ENCODE measurements at regions not wholly inside any gene's neighbourhood (a gene's known extent, or its start where the extent isn't known, plus 50 kb on each side); places are given as distances from the start of the nearest gene placed in this dataset.

DNA sequence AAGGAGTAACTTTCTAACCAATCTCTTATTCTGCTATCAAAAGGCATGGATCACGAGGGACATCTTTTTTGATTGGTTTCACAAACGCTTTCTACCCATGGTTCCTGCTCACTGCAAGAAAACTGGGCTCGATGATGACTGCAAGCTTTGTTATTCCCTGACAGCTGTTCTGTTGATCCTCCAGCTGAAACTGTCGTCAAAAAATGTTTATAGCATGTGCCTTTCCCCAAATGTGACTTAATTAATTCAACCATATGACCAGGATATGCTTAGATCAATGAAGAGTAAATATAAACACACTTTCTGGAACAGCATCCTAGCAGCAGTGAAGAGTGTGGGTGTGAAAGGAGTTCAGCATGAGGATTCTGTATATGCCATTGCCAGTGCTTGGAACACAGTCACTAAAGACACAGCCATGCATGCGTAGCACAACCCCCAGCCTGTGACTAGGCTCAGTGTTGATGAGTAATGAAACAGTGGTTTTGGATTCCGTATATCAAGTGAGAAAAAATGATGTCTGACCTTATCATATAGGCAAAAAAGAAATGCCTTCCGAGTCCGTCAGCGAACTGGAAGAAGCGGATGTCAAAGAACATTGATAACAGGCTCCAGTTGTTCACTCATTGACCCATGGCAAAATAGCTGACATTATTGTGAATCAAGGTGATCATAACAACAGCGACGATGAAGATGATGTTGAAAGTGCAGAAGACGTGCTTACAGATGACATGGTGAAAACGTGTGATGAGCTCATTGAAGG, 347.4 kb downstream of the FGF9 start:
- H3K27ac ChIP-seq, result no peak overlapping the region
- H3K9me3 ChIP-seq, result no peaks in the 10 kb centered on the region
- H3K36me3 ChIP-seq, result no peaks in the 10 kb centered on the region
- no peaks in the 10 kb centered on the region for H3K27me3 ChIP-seq
- TF ChIP-seq, protein P1, sequence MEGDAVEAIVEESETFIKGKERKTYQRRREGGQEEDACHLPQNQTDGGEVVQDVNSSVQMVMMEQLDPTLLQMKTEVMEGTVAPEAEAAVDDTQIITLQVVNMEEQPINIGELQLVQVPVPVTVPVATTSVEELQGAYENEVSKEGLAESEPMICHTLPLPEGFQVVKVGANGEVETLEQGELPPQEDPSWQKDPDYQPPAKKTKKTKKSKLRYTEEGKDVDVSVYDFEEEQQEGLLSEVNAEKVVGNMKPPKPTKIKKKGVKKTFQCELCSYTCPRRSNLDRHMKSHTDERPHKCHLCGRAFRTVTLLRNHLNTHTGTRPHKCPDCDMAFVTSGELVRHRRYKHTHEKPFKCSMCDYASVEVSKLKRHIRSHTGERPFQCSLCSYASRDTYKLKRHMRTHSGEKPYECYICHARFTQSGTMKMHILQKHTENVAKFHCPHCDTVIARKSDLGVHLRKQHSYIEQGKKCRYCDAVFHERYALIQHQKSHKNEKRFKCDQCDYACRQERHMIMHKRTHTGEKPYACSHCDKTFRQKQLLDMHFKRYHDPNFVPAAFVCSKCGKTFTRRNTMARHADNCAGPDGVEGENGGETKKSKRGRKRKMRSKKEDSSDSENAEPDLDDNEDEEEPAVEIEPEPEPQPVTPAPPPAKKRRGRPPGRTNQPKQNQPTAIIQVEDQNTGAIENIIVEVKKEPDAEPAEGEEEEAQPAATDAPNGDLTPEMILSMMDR (IDR thresholded peaks at IDR 0.05), result no peak
- H3K4me1 ChIP-seq (ENCODE audit: control insufficient read depth in 1 of 2, insufficient read depth in 1 of 2, low read depth in 1 of 2, low read length in 1 of 2), result peaks cover 0 to 3% of the 10 kb centered on the region in 2 experiments
- no peak overlapping the region for H3K4me3 ChIP-seq (ENCODE audit: low read depth in 1 of 2, low read length in 1 of 2)

DNA sequence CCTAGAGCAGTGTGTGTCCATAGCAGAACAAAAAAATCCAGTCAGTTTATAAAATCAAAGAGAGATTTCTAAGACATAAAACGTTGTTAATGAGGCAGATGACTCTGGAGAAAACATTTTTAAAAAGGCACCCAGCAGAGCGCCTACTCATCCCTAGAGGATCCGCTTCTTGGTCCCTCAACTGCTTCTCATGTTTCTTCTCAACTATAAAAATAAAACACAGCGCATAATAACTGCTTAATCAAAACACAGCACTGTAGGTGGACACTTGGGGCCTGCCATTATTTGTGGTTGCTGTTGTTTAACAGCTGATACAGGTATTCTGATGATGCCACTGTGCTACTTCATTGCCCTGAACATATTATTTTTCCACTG, 347.9 kb downstream of the FGF9 start:
- H3K27ac ChIP-seq, result no peak overlapping the region
- peaks cover 0 to 3% of the 10 kb centered on the region in 2 experiments for H3K4me1 ChIP-seq (ENCODE audit: control insufficient read depth in 1 of 2, insufficient read depth in 1 of 2, low read depth in 1 of 2, low read length in 1 of 2)
- no peaks in the 10 kb centered on the region for H3K9me3 ChIP-seq
- TF ChIP-seq, protein P1 (IDR thresholded peaks at IDR 0.05), result no peak
- no peaks in the 10 kb centered on the region for H3K27me3 ChIP-seq
- H3K36me3 ChIP-seq, result no peaks in the 10 kb centered on the region
- no peak overlapping the region for H3K4me3 ChIP-seq (ENCODE audit: low read depth in 1 of 2, low read length in 1 of 2)

DNA sequence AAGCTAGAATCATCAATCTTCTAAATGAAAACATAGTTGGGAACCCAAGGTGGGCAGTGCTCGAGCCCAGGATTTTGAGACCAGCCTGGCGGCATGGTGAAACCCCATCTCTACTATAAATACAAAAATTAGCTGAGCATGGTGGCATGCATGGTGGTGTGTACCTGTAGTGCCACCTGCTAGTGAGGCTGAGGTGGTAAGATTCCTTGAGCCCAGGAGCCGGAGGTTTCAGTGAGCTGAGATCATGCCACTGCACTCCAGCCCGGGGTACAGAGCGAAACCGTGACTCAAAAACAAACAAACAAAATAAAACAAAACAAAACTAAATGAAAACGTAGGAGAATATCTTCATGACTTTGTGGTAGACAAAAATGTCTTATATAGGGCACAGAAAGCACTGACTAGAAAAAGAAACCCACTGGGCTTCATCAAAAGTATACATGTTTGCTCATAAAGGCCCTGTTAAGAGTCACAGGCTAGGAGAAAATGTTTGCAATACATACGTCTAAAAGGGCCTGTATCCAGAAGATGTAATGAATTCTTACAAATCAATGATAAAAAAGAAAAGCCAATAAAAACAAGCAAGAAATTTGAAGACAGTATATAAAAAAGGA, 353.6 kb downstream of the FGF9 start:
- H3K27ac ChIP-seq, result no peak overlapping the region
- H3K27me3 ChIP-seq, result no peaks in the 10 kb centered on the region
- H3K36me3 ChIP-seq, result no peaks in the 10 kb centered on the region
- H3K4me1 ChIP-seq (ENCODE audit: control insufficient read depth in 1 of 2, insufficient read depth in 1 of 2, low read depth in 1 of 2, low read length in 1 of 2), result no peaks in the 10 kb centered on the region
- no peak overlapping the region for H3K4me3 ChIP-seq (ENCODE audit: low read depth in 1 of 2, low read length in 1 of 2)
- TF ChIP-seq, protein P1 (IDR thresholded peaks at IDR 0.05), result no peak
- no peaks in the 10 kb centered on the region for H3K9me3 ChIP-seq

DNA sequence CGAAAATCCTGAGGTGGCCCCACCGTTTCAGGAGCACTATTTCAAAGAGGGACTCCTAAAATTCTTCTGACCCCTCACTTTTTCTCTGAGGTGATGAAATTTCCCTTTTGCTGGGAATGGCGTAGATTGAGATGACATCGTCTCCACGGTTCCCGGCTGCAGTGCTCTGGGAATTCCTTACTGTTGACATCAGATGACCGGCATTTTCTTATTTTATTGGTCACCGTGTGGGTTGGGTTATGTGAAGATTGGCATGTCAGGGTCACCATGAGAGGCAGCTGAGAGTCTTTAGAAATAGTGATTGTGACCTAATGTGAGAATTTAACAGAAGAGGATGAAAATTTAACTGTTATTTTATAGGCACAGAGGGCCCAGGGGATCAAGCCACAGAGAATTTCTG, 356.7 kb downstream of the FGF9 start:
- no peaks in the 10 kb centered on the region for H3K4me1 ChIP-seq (ENCODE audit: control insufficient read depth in 1 of 2, insufficient read depth in 1 of 2, low read depth in 1 of 2, low read length in 1 of 2)
- H3K9me3 ChIP-seq, result no peaks in the 10 kb centered on the region
- no peaks in the 10 kb centered on the region for H3K36me3 ChIP-seq
- H3K4me3 ChIP-seq (ENCODE audit: low read depth in 1 of 2, low read length in 1 of 2), result no peak overlapping the region
- TF ChIP-seq, protein P1 (IDR thresholded peaks at IDR 0.05), result no peak
- no peak overlapping the region for H3K27ac ChIP-seq
- no peaks in the 10 kb centered on the region for H3K27me3 ChIP-seq

DNA sequence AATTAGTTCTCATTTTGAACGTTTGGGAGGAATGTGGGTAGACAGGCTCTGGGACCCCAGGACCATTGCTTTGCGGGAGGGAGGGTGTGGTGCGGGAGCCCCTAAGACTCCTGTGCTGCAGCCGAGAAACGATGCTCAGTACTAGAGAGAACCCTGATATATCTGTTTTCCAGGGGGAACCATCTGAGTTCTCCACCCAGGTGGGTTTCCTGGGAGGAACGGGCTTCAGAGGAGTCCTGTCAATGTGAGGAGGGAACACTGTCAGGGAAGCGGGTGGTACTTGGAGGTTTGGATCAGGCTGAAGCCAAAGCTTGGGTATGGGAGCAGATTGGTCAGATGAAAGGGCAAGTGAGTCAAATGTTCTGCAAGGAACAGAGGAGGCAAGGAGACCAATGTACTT, 358.0 kb downstream of the FGF9 start:
- TF ChIP-seq, protein P1 (IDR thresholded peaks at IDR 0.05), result no peak

More for the DNA sequence above, 358.0 kb downstream of the FGF9 start:
- Histone ChIP-seq H3K4me1 (ENCODE audit: control insufficient read depth in 1 of 2, insufficient read depth in 1 of 2, low read depth in 1 of 2, low read length in 1 of 2) (no peaks in the 10 kb centered on the region), H3K9me3 (no peaks in the 10 kb centered on the region), H3K27ac (no peak overlapping the region), H3K4me3 (ENCODE audit: low read depth in 1 of 2, low read length in 1 of 2) (no peak overlapping the region), H3K27me3 (no peaks in the 10 kb centered on the region), H3K36me3 (no peaks in the 10 kb centered on the region)
